ENCODE measurements at regions not wholly inside any gene's neighbourhood (a gene's known extent, or its start where the extent isn't known, plus 50 kb on each side); places are given as distances from the start of the nearest gene placed in this dataset.

DNA sequence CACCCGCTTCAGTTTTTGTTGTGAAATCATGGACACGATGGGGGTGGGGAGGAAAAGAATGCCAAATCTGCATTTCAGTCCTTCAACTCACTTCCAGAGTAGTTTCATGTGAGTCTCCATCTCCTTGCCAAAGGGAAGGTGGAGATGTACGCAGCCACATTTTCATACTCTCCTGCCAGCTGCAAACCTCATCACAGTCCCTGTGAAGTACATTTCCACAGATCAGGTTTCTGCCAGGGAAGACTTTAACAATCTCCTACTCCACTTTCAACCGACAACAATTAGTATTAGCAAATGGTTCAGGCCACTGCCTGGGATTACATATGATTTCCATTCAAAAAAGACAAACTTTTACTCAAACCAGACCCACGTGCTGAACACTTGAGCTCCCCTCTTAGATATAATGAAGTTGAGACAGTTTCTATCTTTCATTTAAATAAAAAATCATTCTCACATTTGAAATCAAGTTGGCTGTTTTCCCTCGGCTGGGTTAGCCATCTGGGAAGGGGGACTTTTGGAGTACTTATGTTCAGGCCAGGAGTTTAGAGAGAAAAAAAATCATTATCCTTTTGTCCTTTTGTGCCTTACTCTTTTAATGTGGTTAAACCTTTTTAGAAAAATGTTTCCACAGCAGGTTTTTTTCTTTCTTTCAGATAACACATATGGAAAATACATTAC, 51.0 kb upstream of the CEP162 start:
- no peak for DNase-seq (ENCODE audit: low read depth)

Measured in iris pigment epithelial cell (primary cell).